SW480 (cell line): ENCODE measurements at regions not wholly inside any gene's neighbourhood (a gene's known extent, or its start where the extent isn't known, plus 50 kb on each side); places are given as distances from the start of the nearest gene placed in this dataset.
A peak's percentile ranks its signal among the peaks of the same experiment; 100 is the strongest.
"Not testable (repeated sequence)": the region's sequence is repeated elsewhere in the genome, so short reads cannot be mapped to it uniquely, and the experiment has no call there.

Source experiments
- DNase-seq: peaks from one replicate; pipeline ENCODE4 v3.0.0-alpha.2; 2016; ENCODE audit warnings: low spot score

GRCh38 chr7:69244701-69245100 lies 353.6 kb upstream of the AUTS2 start:
- DNase-seq, result no peak

GRCh38 chr7:69245646-69246045 lies 352.6 kb upstream of the AUTS2 start:
- no peak for DNase-seq

DNA sequence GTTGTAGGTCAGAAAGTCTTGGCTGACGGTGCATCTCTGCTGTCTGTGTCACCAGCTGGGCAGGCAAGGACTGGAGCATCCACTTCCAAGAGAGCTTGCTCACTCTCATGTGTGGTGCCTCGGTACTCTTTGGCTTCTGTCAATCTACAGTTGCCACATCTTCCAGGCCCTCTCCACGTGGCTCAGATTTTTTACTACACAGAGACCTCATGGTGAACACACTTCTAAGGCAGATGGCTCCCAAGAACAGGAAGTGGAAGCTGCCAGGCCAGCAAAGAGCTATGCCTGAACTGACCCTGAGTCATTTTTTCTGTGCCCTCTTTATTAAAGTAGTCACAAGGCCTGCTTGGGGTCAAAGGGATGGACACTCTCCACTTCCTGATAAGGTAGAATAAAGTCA lies 351.5 kb upstream of the AUTS2 start:
- no peak for DNase-seq

DNA sequence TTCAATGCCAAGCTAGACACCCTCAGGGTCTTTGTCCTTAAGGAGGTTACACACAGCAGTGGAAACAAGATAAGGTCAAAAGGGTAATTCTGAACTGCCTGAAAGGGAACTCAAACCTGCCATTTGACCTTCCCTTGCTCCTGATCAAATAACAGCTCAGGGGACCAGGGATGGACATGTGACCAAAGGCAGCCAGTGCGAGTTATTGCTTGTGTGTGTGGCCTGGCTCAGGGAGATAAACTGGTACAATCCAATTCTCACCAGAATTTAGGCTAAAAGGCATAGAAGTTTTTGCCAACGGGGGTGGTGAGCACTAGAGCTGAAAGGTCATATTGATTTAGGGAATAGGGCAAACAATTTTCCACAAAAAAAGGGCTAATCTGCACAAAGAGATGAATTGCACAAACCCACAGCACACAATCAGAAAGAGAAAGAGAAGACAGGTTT lies 349.9 kb upstream of the AUTS2 start:
- not testable (repeated sequence) for DNase-seq

- no peak for DNase-seq
These were observed 347.3 kb upstream of the AUTS2 start for GRCh38 chr7:69250958-69251357.

DNA sequence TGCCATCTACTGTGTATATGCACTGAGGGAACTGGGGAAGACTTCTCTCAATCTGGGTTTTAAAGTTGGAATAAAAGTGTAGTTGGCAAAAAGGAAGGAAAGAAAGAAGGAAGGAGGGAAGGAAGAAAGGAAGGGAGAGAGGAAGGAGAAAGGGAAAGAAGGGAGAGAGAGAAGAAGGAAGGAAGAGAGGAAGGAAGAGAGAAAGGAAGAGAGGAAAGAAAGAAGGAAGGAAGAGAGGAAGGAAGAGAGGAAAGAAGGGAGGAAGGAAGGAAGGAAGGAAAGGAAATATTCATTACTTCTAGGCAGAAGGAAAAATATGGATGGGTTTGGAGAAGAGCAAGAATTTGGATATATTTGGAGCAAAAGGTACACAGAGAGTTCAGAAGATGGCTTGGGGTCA lies 343.6 kb upstream of the AUTS2 start:
- no peak for DNase-seq

GRCh38 chr7:69256634-69257081 lies 341.6 kb upstream of the AUTS2 start:
- no peak for DNase-seq

- no peak for DNase-seq
These were observed 340.7 kb upstream of the AUTS2 start for GRCh38 chr7:69257592-69257991.

DNA sequence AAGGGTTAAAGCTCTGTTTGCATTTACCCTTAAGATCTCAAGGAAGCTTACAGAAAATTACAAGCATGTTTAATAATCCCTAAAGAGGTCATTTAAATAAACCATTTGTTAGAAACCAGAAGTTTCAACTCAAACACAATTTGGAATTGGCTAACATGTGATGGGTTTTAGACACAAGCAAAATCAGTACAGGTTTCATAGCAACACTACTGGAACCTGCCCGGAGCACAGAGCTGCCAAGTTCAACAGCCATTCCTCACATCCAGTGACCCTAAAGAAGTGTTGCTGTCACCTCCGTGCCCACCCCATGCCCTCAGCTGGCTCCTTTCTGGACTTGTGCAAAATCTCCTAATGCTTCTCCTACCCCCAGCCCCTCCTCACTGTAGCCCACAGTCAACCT lies 338.8 kb upstream of the AUTS2 start:
- DNase-seq, result no peak

DNA sequence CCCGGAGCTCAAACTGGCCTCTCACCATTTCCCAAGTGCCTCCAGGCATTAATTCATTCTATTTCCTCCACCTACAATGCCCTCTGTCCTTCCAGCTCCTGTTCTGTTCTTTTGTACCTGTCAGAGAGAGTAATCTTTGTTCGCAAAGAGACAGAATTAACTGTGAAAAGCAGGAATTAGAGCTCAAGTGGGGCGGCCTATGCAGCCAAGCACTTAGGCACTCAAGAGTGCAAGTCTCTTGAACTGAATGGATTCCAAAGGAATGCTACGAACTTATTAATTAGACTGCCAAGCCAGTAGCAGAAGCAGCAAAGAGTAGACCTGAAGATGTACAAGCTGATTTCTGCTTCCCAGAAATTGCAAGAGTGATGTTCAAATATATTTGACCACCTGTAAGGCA lies 338.3 kb upstream of the AUTS2 start:
- DNase-seq, result no peak

- no peak for DNase-seq
These were observed 334.7 kb upstream of the AUTS2 start for GRCh38 chr7:69263550-69263949.

DNA sequence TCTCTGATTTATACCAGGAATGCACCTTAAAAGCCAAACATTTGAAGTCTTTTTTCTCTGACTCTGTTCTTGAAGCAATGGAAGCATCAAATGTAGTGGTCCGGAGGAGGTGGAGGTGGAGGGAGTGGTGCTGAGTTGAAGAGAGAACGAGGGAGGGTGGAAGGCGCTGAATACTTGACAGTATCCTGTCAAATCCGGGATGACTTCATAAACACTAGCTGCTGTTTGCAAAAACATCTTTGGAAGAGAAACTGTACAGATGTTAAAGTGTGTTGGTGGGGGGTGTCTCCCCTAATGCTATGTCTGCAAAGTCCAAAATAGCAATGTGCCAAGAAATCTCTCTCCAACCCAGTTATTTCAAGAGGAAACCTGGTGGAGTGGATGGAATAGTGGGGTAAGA lies 328.5 kb upstream of the AUTS2 start:
- no peak for DNase-seq

DNA sequence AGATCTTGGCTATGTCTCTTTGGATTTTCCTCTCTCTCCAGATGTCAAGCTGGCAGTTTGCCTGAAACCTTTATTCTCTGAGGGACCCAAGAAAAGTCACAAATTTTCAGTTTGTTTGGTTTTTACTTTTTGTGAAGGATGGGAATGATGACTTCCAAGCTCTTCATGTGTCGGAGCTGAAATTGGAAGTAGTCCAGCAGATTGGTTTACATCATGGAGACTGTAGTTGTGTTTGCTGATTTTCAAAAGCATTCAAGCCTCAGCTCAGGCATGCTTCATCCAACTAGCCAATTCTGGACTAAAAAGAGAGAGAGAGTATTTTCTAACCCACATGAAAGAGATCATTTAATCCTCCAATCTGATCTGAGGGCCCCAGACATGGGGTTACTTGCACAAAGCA lies 326.2 kb upstream of the AUTS2 start:
- DNase-seq, result peak; percentile 18

DNA sequence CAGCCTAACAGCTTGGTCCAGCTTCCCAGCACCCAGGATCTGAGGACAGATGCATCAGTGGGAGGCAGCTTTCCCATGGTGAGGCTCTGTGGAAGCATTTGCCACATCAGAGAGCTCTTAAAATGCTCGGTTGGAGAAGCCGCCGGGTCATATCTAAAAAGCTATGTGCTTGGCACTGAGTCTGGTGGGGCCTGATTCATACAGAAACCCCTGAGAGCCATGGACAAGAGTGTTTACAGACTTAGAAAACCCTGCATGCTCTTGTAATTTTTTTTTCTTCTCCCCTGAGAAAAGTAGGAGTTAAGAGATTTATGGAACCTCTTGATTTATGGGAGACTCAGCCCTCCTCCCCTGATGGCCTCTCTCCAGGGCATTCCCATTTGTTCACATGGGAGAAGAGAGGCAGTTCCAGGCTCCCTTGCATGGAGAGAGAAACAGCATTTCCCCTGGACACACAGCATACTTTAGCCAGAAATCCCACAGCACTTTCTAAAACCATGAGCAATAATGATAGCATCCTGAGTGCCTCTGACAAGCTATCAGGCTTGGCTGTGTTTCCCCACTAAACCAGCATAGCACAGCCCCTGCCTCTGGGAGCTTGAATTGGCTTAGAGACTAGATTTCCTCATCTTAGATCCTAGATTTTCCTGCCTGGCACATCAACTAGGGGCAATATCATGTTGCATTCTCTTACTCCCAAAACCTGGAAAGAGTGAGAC lies 322.1 kb upstream of the AUTS2 start:
- DNase-seq, result no peak

- no peak for DNase-seq
These were observed 320.9 kb upstream of the AUTS2 start for GRCh38 chr7:69277366-69277765.

GRCh38 chr7:69282946-69283345 lies 315.3 kb upstream of the AUTS2 start:
- DNase-seq, result no peak

DNA sequence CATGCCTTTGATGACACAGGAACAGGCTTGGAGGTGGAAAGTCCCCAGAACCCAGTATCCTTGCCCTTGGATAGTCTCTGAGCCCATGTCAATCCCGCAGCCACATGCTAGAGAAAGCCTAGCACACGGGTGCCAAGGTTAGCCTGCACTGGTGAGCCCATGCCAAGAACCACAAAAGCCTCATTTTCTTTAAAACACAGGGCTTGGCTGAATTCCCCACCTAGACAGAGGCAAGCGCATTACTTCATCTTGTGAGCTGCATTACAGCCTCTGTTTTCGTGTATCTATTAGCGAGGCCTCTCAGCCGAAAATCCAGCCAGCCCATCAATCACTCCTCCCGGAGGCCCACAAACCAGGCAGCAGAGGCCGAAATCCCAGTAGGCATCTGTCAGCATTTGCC lies 314.9 kb upstream of the AUTS2 start:
- no peak for DNase-seq

DNA sequence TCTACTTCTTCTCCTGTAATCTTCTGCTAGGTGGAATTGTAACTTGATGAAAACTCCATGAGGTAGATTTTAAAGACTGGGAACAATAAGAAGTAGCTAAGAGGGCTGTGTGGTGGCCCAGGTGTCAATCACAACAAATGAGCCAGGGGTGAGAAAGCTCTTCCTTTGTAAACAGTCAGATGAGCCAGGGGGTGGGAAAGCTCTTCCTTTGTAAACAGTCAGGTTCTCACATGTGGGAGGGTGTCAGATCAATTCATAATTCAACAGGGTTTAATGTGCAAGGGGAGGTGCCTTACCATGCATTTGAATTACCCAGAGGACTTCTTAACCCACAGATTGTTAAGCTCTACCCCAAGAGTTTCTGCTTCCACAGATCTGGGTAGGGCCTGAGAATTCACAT lies 312.4 kb upstream of the AUTS2 start:
- no peak for DNase-seq

- DNase-seq, result no peak
These were observed 302.3 kb upstream of the AUTS2 start for GRCh38 chr7:69295977-69296376.

DNA sequence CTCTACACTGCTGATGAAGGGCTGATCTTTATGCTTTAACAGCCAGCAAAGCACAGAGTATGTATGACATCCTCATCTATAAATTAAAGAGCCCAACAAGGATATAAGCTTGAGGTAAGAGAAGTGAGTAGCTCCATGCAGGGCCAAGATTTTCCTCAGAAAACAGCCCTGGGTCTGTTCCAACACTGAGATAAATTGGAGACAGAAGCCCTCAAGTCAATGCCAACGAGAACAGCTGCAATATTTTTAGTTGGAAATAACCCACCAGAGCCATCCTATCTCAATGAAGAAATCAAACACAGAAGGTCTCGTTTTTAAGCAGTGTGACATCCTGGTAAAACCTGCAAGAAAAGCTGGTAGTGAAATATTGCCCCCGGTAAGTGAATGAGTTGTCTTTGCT lies 297.0 kb upstream of the AUTS2 start:
- DNase-seq, result no peak

DNA sequence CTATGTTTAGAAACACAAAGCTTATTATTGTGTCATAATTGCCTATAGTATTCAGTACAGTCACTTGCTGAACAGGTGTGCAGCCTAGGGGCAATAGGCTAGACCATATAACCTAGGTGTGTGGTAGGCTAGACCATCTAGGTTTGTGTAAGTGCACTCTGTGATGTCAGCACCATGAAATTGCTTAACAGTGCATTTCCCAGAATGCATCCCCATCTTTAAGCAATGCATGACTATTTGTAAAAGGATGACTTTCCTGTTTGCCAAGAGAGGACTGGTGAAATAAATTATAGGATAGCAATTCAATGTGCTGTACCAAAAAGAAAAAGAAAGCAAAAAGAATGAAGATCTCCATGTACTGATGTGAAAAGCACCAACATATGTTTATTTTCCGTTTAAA lies 288.7 kb upstream of the AUTS2 start:
- no peak for DNase-seq

GRCh38 chr7:69311489-69311888 lies 286.8 kb upstream of the AUTS2 start:
- no peak for DNase-seq

- DNase-seq, result not testable (repeated sequence)
These were observed 284.4 kb upstream of the AUTS2 start for GRCh38 chr7:69313852-69314251.

DNA sequence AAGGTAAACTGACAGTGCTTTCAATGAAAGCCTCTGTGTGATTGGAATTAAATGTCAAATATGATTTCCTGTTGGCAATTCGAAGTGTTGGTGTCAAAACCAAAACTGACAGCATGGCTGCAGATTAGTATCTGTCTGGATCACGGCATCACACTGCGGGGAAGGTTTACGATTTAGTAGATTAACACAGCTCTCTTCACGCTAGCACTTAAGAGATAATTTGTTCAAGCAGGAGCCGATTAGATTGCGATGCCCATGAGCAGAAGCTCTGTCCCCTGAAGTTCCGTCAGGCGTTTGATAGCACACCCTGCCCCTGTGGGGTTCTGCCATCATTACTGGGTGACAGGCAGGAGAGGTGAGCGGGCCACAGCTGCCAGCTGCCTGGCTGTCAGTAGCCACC lies 279.5 kb upstream of the AUTS2 start:
- no peak for DNase-seq
